H54 (cell line): ENCODE measurements at regions not wholly inside any gene's neighbourhood (a gene's known extent, or its start where the extent isn't known, plus 50 kb on each side); places are given as distances from the start of the nearest gene placed in this dataset.
A peak's percentile ranks its signal among the peaks of the same experiment; 100 is the strongest.
"Not testable (repeated sequence)": the region's sequence is repeated elsewhere in the genome, so short reads cannot be mapped to it uniquely, and the experiment has no call there.

Experiments used
- DNase-seq: peaks from one replicate; pipeline ENCODE4 v3.0.0; 2011; ENCODE audit warnings: low spot score, mixed read lengths; ENCODE audit not compliant: insufficient read length
- FAIRE-seq: peaks from 3 replicates; lab custom pipeline; 2011; peaks lifted over from hg19 to GRCh38; lab: Jason Lieb, UNC
- POLR2A ChIP-seq: IDR thresholded peaks from 2 replicates; pipeline ENCODE4 v1.6.1; 2011; ENCODE audit warnings: low read depth, mild to moderate bottlenecking, low read length

DNA sequence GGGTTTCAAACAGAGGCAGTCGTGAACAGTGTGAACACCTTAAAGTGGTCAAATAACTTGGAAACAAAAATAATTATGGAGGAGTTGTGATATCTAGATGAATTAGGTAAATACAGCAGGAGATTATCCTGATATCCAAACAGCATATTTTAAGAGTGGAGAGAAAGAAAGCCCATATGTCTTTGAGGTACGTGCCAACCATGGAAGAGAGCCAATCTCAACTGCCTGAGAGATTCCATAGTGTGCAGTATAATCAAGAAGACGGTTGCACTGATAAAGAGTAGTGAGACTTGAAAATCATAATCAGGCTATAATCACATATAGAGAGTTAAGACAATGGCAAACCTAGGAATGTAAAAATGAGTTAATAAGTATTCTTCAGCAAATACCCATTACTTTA lies 472.8 kb upstream of the SLITRK5 start:
- TF ChIP-seq POLR2A, result no peak
- DNase-seq (no peak), FAIRE-seq (peak; percentile 68)

DNA sequence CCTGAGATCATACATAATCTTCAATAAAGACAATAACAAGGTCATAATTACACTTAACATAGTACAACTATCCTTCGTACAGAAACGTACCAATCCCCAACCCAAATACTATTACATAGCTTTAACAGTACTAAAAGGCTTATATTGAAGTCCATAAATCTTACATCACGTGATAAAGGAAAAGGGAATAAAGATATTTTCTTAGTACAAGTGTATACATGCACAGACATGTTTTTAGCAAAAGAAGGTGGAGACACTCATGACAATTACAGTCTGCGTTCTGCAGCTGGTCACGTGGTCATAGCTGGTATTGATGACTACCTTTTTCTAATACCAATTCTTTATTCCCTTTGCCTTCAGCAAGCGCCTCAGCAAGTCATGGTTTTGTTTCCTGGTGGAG lies 464.5 kb upstream of the SLITRK5 start:
- no peak for FAIRE-seq
- no peak for TF ChIP-seq POLR2A
- DNase-seq, result no peak

DNA sequence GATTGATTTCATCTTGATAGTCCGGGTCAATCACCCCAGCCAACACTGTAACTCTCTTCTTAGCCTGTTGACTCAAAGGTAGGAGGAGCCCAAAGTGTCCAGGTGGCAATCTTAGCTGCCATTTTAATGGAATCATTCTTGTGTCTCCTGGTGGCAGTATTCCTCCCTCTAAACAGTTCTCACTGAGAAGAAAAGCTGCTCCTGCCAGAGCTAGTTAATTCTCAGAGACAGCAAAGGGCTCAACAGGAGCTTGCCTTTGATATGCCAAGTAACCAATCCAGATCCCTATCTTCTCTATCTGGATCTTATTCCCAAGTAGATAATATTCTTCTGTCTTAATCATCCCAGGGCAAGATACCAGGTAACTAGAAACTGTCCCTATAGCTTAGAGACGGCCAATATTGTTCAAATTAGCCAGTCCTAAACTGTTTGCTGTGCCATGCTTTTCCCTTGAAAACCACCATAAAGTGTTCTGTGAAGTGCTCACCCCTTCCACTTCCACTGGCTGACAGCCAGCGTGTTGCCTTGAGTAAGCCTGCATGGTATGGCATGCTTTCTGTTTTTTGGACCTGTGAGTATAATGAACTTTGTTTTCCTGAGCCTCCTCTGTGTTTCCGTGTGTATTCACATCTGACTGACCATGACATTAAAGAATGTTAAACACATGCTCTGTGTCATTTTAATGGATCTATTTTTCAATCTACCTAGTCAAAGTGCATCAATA lies 463.7 kb upstream of the SLITRK5 start:
- FAIRE-seq (peak; percentile 74), DNase-seq (no peak)
- no peak for TF ChIP-seq POLR2A

DNA sequence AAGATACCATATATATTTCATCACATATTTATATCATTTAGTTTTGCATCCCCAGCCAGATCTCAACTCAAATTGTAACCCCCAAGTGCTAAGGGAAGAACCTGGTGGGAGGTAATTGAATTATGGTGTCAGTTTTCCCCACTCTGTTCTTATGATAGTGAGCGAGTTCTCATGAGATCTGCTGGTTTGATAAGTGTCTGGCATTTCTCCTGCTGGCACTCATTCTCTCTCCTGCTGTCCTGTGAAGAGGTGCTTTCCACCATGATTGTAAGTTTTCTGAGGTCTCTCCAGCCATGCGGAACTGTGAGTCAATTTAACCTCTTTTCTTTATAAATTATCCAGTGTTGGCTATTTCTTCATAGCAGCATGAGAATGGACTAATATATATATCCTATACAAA lies 462.5 kb upstream of the SLITRK5 start:
- no peak for TF ChIP-seq POLR2A
- DNase-seq (no peak), FAIRE-seq (no peak)

DNA sequence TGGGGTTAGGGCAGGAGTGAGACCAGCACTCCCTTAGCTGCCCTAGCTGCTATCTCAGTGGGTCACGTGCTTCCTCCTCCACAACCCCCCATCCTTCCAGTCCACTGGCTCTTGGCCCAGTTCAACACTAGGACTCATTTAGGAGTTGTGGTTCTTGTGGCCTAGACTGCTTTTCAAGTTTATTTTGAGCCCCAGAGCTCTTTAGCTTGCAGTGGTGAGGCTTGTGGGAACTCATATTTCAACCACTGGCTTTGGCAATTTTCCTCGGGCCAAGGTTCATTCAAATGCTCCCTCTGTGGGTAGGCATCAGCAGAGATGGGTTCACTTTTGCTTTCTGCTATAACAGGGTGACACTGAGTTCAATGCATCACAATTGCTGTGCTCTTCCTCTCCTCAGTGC lies 436.2 kb upstream of the SLITRK5 start:
- FAIRE-seq (peak; percentile 97), DNase-seq (no peak)
- TF ChIP-seq POLR2A, result no peak

DNA sequence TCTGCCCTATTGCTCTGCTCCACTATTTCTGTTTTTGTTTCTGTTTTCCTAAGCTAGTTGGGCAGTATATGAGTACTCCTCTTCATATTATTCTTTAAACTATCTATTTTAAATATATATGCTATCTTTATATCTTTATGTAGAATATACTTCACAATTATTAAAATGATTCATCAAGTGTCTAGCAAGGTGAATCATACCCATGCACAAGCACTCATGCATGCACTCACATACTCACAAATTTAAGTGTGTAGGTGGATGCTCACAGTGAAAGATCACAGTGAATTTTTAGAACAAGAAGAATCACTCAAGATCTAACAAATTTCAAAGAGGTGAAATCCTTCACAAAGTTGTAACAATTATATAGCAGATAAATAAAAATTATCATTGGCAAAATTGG lies 435.6 kb upstream of the SLITRK5 start:
- FAIRE-seq (no peak), DNase-seq (no peak)
- TF ChIP-seq POLR2A, result no peak

DNA sequence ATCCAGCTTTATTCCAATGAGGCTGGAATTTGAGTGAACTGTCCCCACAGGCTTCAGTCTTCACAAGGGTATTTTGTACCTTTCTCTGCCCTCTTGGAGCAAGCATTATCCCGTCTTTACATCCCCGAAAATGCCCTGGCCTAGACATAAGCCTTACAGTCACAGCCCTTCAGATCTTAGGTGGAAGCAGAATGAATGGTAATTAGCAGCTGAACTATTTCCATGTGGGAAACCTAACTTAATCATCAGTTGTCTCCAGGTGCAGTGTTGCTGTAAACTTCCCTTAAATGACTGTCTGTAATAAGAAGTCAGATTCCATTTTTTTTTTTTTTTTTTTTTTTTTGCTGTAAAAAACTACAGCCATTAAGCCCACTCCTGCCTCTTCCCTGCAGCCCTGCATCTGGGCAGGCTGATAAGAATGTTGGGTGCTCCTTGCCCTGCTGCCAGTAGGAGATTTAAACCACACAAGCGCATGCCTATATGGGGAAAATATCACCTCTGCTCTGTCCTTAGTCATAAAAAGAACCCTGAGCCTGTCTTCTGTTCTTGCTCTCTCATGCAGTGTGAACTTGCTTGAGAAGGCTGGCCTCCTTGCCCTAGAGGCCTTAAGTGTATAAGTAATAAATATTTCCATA lies 426.8 kb upstream of the SLITRK5 start:
- DNase-seq, result no peak
- no peak for FAIRE-seq
- no peak for TF ChIP-seq POLR2A

DNA sequence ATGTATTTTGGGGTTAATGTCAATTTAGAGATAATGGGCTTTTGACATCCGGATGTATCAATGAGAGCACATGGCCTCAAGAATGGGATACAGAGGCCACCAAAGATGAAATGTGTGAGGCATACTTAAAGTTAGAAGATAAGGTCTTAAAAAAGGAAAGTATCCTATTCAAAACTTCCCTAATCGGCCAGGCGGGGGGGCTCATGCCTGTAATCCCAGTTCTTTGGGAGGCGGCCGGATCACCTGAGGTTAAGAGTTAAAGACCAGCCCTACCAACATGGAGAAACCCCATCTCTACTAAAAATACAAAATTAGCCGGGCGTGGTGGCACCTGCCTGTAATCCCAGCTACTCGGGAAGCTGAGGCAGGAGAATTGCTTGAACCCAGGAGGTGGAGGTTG lies 421.3 kb upstream of the SLITRK5 start:
- DNase-seq, FAIRE-seq: not testable (repeated sequence)

DNA sequence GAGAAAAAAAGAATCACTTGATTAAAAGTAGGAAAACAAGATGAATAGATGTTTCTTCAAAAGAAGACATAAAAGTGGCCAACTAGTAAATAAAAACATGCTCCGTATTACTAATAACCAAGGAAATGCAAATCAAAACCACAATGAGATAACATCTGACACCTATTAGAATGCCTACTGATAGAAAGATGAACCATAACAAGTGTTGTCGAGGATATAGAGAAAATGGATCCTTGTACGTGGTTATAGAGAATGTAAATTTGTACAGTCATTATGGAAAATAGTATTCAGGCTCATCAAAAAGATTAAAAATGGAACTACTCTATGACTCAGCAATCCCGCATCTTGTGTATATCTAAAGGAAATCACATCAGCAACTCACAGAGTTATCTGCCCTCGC lies 415.8 kb upstream of the SLITRK5 start:
- TF ChIP-seq POLR2A, result no peak
- DNase-seq (no peak), FAIRE-seq (peak; percentile 90)

DNA sequence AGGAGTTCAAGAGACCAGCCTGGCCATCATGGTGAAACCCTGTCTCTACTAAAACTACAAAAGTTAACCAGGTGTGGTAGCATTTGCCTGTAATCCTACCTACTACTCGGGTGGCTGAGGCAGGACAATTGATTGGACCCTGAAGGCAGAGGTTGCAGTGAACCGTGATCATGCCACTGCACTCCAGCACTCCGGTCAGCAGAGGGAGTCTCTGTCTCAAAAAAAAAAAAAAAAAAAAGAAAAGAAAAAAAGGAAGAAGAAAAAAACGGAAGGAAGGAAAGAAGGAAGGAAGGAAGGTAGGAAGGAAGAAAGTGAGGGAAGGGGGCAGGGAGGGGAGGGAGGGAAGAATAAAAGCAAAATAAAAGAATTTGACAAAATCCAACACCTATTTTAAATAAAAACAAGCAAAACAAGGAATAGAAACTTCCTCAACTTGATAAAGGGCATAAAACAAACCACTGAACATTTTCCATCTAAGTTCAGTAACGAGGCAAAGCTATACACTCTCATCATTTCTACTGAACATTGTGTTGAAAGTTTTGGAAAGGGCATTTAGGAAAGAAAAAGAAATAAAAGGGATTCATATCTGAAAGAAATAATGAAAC lies 411.6 kb upstream of the SLITRK5 start:
- no peak for TF ChIP-seq POLR2A
- DNase-seq (peak; percentile 5), FAIRE-seq (peak; percentile 88)

DNA sequence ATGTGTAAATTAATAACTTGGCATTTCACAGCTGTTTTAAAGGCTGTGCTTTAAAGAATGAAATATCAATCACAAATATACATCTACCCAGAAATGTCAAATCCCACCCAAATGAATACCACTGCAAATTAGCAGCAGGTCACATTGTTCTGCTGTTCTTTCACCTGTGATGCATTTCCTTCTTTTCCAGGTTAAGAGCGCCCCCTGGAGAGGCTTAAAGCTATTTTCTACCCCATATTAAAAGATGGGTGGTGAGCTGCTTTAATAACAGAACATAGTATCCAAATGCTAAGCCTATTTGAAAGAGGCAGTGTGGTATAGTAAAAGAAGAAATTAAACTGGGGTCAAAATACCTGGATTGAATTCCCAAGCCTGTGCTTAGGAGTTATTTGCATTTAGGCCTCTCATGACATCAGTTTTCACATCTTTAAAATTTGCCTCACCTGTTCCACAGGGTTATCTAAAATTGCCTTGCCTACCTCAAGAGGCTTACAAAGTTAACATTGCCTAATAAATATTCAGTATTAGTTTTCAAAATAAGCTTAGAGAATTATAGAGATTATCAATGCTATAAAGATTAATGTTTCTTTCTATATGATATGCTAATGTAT lies 396.9 kb upstream of the SLITRK5 start:
- peak; percentile 1 for DNase-seq
- no peak for TF ChIP-seq POLR2A
- peak; percentile 99 for FAIRE-seq

DNA sequence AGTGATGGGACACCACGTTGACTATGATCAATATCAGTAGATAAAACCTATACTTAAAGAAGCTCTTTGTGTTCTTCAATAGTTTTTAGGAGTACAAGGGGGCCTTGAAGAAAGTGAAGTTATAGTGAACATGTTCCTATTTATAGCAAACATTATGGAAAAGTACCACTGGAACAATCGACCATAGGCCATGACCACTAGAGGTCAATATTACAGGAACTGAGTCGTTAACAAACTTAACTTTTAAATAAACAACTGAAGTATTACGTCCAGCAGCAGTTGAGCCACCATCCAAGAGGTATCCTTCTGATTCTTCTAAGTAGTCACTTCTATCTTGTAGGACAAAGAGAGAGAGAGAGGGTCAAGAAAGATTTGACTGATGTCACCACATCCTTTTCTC lies 391.0 kb upstream of the SLITRK5 start:
- FAIRE-seq, result peak; percentile 80
- no peak for TF ChIP-seq POLR2A
- DNase-seq, result no peak

DNA sequence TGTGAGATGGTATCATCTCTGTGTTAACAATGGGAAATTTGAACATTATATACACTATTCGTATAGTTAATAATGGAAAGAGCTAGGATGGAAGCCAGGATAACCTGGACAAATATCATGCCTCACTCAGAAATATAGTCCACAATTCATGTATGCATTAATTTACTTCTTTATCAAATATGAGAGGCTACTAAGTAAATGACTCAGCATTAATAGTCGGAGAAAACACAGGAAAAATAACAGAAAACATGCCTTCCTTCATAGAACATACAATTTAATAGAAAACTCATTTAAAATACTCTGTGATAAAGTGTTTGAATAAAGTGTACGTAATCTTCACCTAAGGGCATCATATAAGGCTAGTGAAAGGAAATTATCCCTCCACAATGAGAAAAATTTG lies 383.4 kb upstream of the SLITRK5 start:
- DNase-seq (no peak), FAIRE-seq (no peak)
- TF ChIP-seq POLR2A, result no peak

DNA sequence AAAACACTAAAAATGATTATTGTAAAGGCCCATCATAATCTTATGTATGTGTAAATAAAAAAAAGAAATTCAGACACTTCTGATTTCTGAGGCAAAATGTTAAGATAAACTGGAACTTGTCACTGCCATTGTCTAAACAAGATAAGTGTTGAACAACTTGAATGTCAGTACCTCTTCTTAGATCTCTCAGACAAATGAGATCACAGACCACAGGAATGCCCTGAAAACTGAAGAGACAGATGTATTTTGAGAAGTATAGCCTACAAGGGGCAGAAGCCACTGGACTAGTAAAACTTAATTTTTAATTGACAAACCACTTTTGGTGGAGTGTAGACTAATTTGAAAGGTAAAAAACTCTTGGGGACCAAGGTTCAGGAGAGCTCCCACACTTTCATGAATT lies 375.5 kb upstream of the SLITRK5 start:
- no peak for TF ChIP-seq POLR2A
- FAIRE-seq, result peak; percentile 45
- no peak for DNase-seq
